ENCODE measurements at regions not wholly inside any gene's neighbourhood (a gene's known extent, or its start where the extent isn't known, plus 50 kb on each side); places are given as distances from the start of the nearest gene placed in this dataset.

DNA sequence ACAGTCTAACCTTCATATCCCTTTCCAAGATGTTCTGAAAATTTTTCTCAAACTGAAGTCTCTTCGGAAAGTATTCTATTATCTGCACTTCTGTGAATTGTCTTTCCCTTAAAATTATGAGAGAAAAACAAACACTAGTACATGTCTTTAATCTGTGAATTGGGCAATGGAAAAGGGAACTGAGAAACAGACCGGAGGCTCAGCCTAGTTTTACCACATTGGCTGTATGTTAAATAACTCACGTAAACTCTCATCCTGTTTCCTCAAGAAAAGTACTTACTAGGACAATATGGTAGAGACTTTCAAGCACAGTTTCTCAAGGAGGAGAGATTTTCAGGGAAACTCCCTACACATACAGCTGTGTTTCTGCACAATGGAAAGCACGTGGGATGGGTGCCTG, 982.2 kb upstream of the SEMA6D start:
- no peak overlapping the region for H2BK20ac ChIP-seq (ENCODE audit: low read length)
- ChIA-PET POLR2A (ENCODE audit: partially characterized antibody) (no interaction called here), CTCF (ENCODE audit: partially characterized antibody) (no interaction called here)
- no peak overlapping the region for H2BK12ac ChIP-seq (ENCODE audit: low read depth, low read length)
- H3K9ac ChIP-seq (replicated peaks in 1 of 4; ENCODE audit: extremely low read depth in 1 of 4, low read depth in 3 of 4, low read length in 3 of 4), result no peak overlapping the region
- H3K18ac ChIP-seq (ENCODE audit: extremely low read depth, low read length), result no peak overlapping the region
- H3K56ac ChIP-seq (replicated peaks; ENCODE audit: insufficient read length, low read depth, low read length), result no peak overlapping the region
- no peak overlapping the region for H4K91ac ChIP-seq (replicated peaks; ENCODE audit: insufficient read length, low read length)
- no peak overlapping the region for H3K4me2 ChIP-seq (ENCODE audit: insufficient read depth in 1 of 2, low read depth in 2 of 2, low read length in 2 of 2)
- no peak overlapping the region for H3K27ac ChIP-seq (ENCODE audit: low read depth, low read length)
- no peak for FAIRE-seq
- H4K8ac ChIP-seq (ENCODE audit: extremely low read depth, insufficient read depth, low read length), result no peak overlapping the region
- no peak overlapping the region for H3K23ac ChIP-seq (ENCODE audit: insufficient read length)
- no peak overlapping the region for H3K4me3 ChIP-seq (ENCODE audit: extremely low read depth in 1 of 4, insufficient read depth in 2 of 4, low read depth in 3 of 4, low read length in 4 of 4)
- no peak overlapping the region for H3K14ac ChIP-seq (ENCODE audit: insufficient read length)
- H3K27me3 ChIP-seq (replicated peaks in 1 of 4; ENCODE audit: control insufficient read depth in 3 of 4, extremely low read depth in 1 of 4, insufficient read depth in 3 of 4, low read length in 3 of 4), result no peaks in the 10 kb centered on the region
- peaks cover 0 to 5% (median 0%) of the 10 kb centered on the region in 4 experiments; a peak in 1 of 7 replicates for H3K4me1 ChIP-seq (replicated peaks in 1 of 4; ENCODE audit: control insufficient read depth in 3 of 4, insufficient read depth in 4 of 4, low read length in 3 of 4)
- H3K4ac ChIP-seq (replicated peaks; ENCODE audit: insufficient read length, low read depth, low read length), result no peak overlapping the region
- no peak overlapping the region for H2BK120ac ChIP-seq (replicated peaks; ENCODE audit: low read depth, low read length)
- H3K79me1 ChIP-seq (ENCODE audit: low read depth, low read length), result no peaks in the 10 kb centered on the region
- no peak overlapping the region for H2BK15ac ChIP-seq (ENCODE audit: low read length)
- no peaks in the 10 kb centered on the region for H4K20me1 ChIP-seq (replicated peaks in 1 of 2; ENCODE audit: control insufficient read depth in 1 of 2, insufficient read depth in 2 of 2, low read length in 2 of 2)
- H3K9me3 ChIP-seq (ENCODE audit: insufficient read depth in 2 of 2, low read depth in 1 of 2, low read length in 1 of 2), result no peaks in the 10 kb centered on the region
- no peak overlapping the region for H2AK5ac ChIP-seq (ENCODE audit: low read depth, low read length)
- H3K36me3 ChIP-seq (ENCODE audit: control insufficient read depth in 2 of 4, insufficient read depth in 4 of 4, low read length in 3 of 4), result no peaks in the 10 kb centered on the region
- 96% methylated on average over 4 of the region's 4 CpGs; no CpG with 5 or more reads in 1 of the 2 experiments for WGBS, 2 experiments (ENCODE audit: extremely low coverage in 1 of 2, insufficient coverage in 1 of 2, insufficient read length in 1 of 2, insufficient replicate concordance in 2 of 2, low coverage in 1 of 2, low lambda C conversion rate in 2 of 2, missing lambda C conversion rate in 1 of 2)
- DNase-seq (ENCODE audit: low read depth in 1 of 2, low spot score in 2 of 2), result no peak
- no peak overlapping the region for H2BK5ac ChIP-seq (ENCODE audit: low read depth, low read length)
- no peaks in the 10 kb centered on the region for H3K79me2 ChIP-seq (ENCODE audit: control insufficient read depth in 1 of 2, insufficient read depth in 2 of 2, low read length in 2 of 2)
- H4K5ac ChIP-seq (ENCODE audit: insufficient read length, low read depth, low read length), result no peak overlapping the region
- H3K23me2 ChIP-seq (ENCODE audit: low read depth, low read length), result no peaks in the 10 kb centered on the region
- no peak overlapping the region; the same call in 1 of the 2 replicates for H2AFZ ChIP-seq (ENCODE audit: low read length)
- TF ChIP-seq JUND (IDR thresholded peaks at IDR 0.05; ENCODE audit: low read length) (no peak), RFX5 (IDR thresholded peaks at IDR 0.05; ENCODE audit: borderline replicate concordance, low read depth, low read length) (no peak), EZH2 (IDR thresholded peaks at IDR 0.05; ENCODE audit: low read depth, low read length, severe bottlenecking) (no peak), ZNF274 (IDR thresholded peaks at IDR 0.05; ENCODE audit: borderline replicate concordance, extremely low read depth, low read length) (no peak), HDAC6 (IDR thresholded peaks at IDR 0.05; ENCODE audit: low read depth, low read length) (no peak), HDAC2 (IDR thresholded peaks at IDR 0.05; ENCODE audit: borderline replicate concordance in 1 of 2, low read depth in 2 of 2, low read length in 2 of 2) (no peak), SIX5 (IDR thresholded peaks at IDR 0.05; ENCODE audit: low read depth, low read length) (no peak), FOSL1 (IDR thresholded peaks at IDR 0.05; ENCODE audit: insufficient read depth, low read depth, low read length) (no peak), POLR2A (IDR thresholded peaks at IDR 0.05; ENCODE audit: control extremely low read depth in 1 of 2, low read depth in 2 of 2, low read length in 2 of 2) (no peak)
- TF ChIP-seq, protein P1, sequence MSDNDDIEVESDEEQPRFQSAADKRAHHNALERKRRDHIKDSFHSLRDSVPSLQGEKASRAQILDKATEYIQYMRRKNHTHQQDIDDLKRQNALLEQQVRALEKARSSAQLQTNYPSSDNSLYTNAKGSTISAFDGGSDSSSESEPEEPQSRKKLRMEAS (IDR thresholded peaks at IDR 0.05), result no peak
- TF ChIP-seq, protein P2, sequence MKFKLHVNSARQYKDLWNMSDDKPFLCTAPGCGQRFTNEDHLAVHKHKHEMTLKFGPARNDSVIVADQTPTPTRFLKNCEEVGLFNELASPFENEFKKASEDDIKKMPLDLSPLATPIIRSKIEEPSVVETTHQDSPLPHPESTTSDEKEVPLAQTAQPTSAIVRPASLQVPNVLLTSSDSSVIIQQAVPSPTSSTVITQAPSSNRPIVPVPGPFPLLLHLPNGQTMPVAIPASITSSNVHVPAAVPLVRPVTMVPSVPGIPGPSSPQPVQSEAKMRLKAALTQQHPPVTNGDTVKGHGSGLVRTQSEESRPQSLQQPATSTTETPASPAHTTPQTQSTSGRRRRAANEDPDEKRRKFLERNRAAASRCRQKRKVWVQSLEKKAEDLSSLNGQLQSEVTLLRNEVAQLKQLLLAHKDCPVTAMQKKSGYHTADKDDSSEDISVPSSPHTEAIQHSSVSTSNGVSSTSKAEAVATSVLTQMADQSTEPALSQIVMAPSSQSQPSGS (IDR thresholded peaks at IDR 0.05; ENCODE audit: low read length), result no peak
- TF ChIP-seq, protein P3, sequence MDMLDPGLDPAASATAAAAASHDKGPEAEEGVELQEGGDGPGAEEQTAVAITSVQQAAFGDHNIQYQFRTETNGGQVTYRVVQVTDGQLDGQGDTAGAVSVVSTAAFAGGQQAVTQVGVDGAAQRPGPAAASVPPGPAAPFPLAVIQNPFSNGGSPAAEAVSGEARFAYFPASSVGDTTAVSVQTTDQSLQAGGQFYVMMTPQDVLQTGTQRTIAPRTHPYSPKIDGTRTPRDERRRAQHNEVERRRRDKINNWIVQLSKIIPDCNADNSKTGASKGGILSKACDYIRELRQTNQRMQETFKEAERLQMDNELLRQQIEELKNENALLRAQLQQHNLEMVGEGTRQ (IDR thresholded peaks at IDR 0.05; ENCODE audit: low read length), result no peak

Measured in H1 (cell line).